ENCODE measurements at regions not wholly inside any gene's neighbourhood (a gene's known extent, or its start where the extent isn't known, plus 50 kb on each side); places are given as distances from the start of the nearest gene placed in this dataset.

- Histone ChIP-seq H3K27ac (no peak overlapping the region), H3K4me3 (no peak overlapping the region), H3K36me3 (no peaks in the 10 kb centered on the region), H3K27me3 (no peaks in the 10 kb centered on the region), H3K9me3 (no peaks in the 10 kb centered on the region), H3K4me1 (no peaks in the 10 kb centered on the region)
- no peak for DNase-seq (ENCODE audit: low spot score in 2 of 2)
- TF ChIP-seq POLR2A (IDR thresholded peaks at IDR 0.05) (no peak), CTCF (IDR thresholded peaks at IDR 0.05) (no peak), POLR2AphosphoS5 (IDR thresholded peaks at IDR 0.05) (no peak)
- intact Hi-C loops (cut with DNase I; ENCODE audit: low total_unique reads) = no loop called here
Observed at GRCh38 chr12:60252359-60253096, 656.7 kb downstream of the SLC16A7 start.

DNA sequence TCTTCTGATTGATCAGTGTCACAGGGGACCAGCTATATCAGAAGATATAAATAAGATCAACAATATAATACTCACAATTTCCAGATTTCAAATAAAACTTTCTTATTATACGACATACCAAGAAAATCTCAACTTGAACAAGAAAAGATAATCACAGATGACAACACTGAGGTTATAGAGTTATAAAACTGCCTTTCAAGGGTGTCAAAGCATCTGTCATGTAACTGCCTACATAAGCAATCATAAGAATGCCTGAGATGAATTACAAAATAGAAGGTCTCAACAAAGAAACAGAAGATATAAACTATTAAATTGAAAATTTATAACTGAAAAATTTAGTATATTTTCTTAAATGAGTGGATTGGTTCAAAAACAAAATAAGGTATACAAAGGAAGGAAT, 659.2 kb downstream of the SLC16A7 start:
- TF ChIP-seq POLR2AphosphoS5 (IDR thresholded peaks at IDR 0.05) (no peak), POLR2A (IDR thresholded peaks at IDR 0.05) (no peak), CTCF (IDR thresholded peaks at IDR 0.05) (no peak)
- H3K4me3 ChIP-seq = no peak overlapping the region
- intact Hi-C loops (cut with DNase I; ENCODE audit: low total_unique reads) = no loop called here
- H3K4me1 ChIP-seq = no peaks in the 10 kb centered on the region
- H3K36me3 ChIP-seq = no peaks in the 10 kb centered on the region
- no peaks in the 10 kb centered on the region for H3K27me3 ChIP-seq
- H3K27ac ChIP-seq = no peak overlapping the region
- no peaks in the 10 kb centered on the region for H3K9me3 ChIP-seq
- DNase-seq (ENCODE audit: low spot score in 2 of 2) = no peak

- H3K27ac ChIP-seq = no peak overlapping the region
- intact Hi-C loops (cut with DNase I; ENCODE audit: low total_unique reads) = no loop called here
- no peak for DNase-seq (ENCODE audit: low spot score in 2 of 2)
- H3K9me3 ChIP-seq = no peaks in the 10 kb centered on the region
- no peaks in the 10 kb centered on the region for H3K27me3 ChIP-seq
- TF ChIP-seq POLR2A (IDR thresholded peaks at IDR 0.05) = no peak
- TF ChIP-seq CTCF (IDR thresholded peaks at IDR 0.05) = no peak
- TF ChIP-seq POLR2AphosphoS5 (IDR thresholded peaks at IDR 0.05) = no peak
- H3K4me1 ChIP-seq = no peaks in the 10 kb centered on the region
- no peak overlapping the region for H3K4me3 ChIP-seq
- no peaks in the 10 kb centered on the region for H3K36me3 ChIP-seq
Observed at GRCh38 chr12:60257063-60257462, 661.2 kb downstream of the SLC16A7 start.

GRCh38 chr12:60259225-60259624, 663.4 kb downstream of the SLC16A7 start:
- Histone ChIP-seq H3K27ac (no peak overlapping the region), H3K27me3 (no peaks in the 10 kb centered on the region), H3K9me3 (no peaks in the 10 kb centered on the region), H3K4me1 (no peaks in the 10 kb centered on the region), H3K36me3 (no peaks in the 10 kb centered on the region), H3K4me3 (no peak overlapping the region)
- no peak for DNase-seq (ENCODE audit: low spot score in 2 of 2)
- TF ChIP-seq CTCF (IDR thresholded peaks at IDR 0.05) (no peak), POLR2AphosphoS5 (IDR thresholded peaks at IDR 0.05) (no peak)
- intact Hi-C loops (cut with DNase I; ENCODE audit: low total_unique reads) = no loop called here

GRCh38 chr12:60262378-60262777, 666.5 kb downstream of the SLC16A7 start:
- Histone ChIP-seq H3K4me3 (no peak overlapping the region), H3K9me3 (no peaks in the 10 kb centered on the region), H3K27ac (no peak overlapping the region), H3K4me1 (no peaks in the 10 kb centered on the region), H3K36me3 (no peaks in the 10 kb centered on the region), H3K27me3 (no peaks in the 10 kb centered on the region)
- intact Hi-C loops (cut with DNase I; ENCODE audit: low total_unique reads) = no loop called here
- no peak for DNase-seq (ENCODE audit: low spot score in 2 of 2)
- TF ChIP-seq POLR2A (IDR thresholded peaks at IDR 0.05) = no peak
- TF ChIP-seq POLR2AphosphoS5 (IDR thresholded peaks at IDR 0.05) = no peak
- no peak for TF ChIP-seq CTCF (IDR thresholded peaks at IDR 0.05)

Measured in breast epithelium (tissue), 4 donors.